Liver (tissue), 3 donors: ENCODE measurements at regions not wholly inside any gene's neighbourhood (a gene's known extent, or its start where the extent isn't known, plus 50 kb on each side); places are given as distances from the start of the nearest gene placed in this dataset.

ENCODE experiments used
- GABPA ChIP-seq, 2 donors: IDR thresholded peaks in 1 of 2; conservative IDR thresholded peaks in 1 of 2; 2 replicates each; pipeline ENCODE4 v1.6.1; 2016; ENCODE audit warnings: antibody characterized with exemption in 2 of 2, mild to moderate bottlenecking in 1 of 2, moderate library complexity in 1 of 2
- JUND ChIP-seq, 2 donors: IDR thresholded peaks; 2 replicates each; pipeline ENCODE4 v1.6.1; 2016; ENCODE audit warnings: antibody characterized with exemption in 2 of 2
- SP1 ChIP-seq: IDR thresholded peaks from 2 replicates; pipeline ENCODE4 v1.6.1; 2018; ENCODE audit warnings: antibody characterized with exemption, mild to moderate bottlenecking
- TAF1 ChIP-seq: conservative IDR thresholded peaks from 2 replicates; pipeline ENCODE4 v1.6.1; 2016; ENCODE audit warnings: antibody characterized with exemption, mild to moderate bottlenecking
- YY1 ChIP-seq: IDR thresholded peaks from 2 replicates; pipeline ENCODE4 v1.6.1; 2016; ENCODE audit warnings: antibody characterized with exemption, mild to moderate bottlenecking
- TF ChIP-seq, protein P1 (sequence below): fragments of 150-350 bp; IDR thresholded peaks from 2 replicates; pipeline ENCODE4 v1.5.1; 2017; ENCODE audit warnings: improper control_type of control experiment, low read depth, low read length; ENCODE audit not compliant: missing input control
- TF ChIP-seq, protein P2 (sequence below): IDR thresholded peaks from 2 replicates; pipeline ENCODE4 v1.6.1; 2016; ENCODE audit warnings: antibody characterized with exemption, mild to moderate bottlenecking
- donor health status: healthy.
- donor health status: healthy.

DNA sequence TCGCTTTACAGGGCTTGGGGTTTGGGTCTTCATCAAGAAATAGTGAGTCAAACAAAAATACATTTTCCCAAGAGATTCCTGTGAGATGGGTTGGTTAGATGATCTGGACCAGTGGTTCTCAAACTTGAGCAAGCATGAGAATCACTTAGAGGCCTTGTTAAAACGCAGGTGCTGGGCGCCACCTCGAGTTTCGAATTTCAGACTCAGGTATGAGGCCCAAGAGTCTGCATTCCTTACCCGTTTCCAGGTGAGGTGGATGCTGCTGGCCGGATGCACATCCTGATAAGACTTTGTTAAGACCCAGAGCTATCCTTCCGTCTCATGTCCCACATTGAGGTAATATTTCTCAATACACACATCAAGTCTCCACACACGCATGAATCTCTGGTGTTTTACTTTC, 707.8 kb upstream of the SALL3 start:
- TF ChIP-seq, protein P1, sequence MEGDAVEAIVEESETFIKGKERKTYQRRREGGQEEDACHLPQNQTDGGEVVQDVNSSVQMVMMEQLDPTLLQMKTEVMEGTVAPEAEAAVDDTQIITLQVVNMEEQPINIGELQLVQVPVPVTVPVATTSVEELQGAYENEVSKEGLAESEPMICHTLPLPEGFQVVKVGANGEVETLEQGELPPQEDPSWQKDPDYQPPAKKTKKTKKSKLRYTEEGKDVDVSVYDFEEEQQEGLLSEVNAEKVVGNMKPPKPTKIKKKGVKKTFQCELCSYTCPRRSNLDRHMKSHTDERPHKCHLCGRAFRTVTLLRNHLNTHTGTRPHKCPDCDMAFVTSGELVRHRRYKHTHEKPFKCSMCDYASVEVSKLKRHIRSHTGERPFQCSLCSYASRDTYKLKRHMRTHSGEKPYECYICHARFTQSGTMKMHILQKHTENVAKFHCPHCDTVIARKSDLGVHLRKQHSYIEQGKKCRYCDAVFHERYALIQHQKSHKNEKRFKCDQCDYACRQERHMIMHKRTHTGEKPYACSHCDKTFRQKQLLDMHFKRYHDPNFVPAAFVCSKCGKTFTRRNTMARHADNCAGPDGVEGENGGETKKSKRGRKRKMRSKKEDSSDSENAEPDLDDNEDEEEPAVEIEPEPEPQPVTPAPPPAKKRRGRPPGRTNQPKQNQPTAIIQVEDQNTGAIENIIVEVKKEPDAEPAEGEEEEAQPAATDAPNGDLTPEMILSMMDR: no peak
- TF ChIP-seq, protein P2, sequence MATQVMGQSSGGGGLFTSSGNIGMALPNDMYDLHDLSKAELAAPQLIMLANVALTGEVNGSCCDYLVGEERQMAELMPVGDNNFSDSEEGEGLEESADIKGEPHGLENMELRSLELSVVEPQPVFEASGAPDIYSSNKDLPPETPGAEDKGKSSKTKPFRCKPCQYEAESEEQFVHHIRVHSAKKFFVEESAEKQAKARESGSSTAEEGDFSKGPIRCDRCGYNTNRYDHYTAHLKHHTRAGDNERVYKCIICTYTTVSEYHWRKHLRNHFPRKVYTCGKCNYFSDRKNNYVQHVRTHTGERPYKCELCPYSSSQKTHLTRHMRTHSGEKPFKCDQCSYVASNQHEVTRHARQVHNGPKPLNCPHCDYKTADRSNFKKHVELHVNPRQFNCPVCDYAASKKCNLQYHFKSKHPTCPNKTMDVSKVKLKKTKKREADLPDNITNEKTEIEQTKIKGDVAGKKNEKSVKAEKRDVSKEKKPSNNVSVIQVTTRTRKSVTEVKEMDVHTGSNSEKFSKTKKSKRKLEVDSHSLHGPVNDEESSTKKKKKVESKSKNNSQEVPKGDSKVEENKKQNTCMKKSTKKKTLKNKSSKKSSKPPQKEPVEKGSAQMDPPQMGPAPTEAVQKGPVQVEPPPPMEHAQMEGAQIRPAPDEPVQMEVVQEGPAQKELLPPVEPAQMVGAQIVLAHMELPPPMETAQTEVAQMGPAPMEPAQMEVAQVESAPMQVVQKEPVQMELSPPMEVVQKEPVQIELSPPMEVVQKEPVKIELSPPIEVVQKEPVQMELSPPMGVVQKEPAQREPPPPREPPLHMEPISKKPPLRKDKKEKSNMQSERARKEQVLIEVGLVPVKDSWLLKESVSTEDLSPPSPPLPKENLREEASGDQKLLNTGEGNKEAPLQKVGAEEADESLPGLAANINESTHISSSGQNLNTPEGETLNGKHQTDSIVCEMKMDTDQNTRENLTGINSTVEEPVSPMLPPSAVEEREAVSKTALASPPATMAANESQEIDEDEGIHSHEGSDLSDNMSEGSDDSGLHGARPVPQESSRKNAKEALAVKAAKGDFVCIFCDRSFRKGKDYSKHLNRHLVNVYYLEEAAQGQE: no peak
- TF ChIP-seq SP1 (no peak), YY1 (no peak), JUND (IDR thresholded peaks at IDR 0.05) (no peak), TAF1 (no peak), GABPA (IDR thresholded peaks at IDR 0.05 in 1 of 2, conservative IDR thresholded peaks at IDR 0.05 in 1 of 2) (no peak)
